Testis (tissue), 2 donors: ENCODE measurements at regions not wholly inside any gene's neighbourhood (a gene's known extent, or its start where the extent isn't known, plus 50 kb on each side); places are given as distances from the start of the nearest gene placed in this dataset.

Experiments used
- DNase-seq: peaks from one replicate; pipeline ENCODE4 v3.0.0-alpha.2; 2019
- H3K27ac ChIP-seq, 2 donors: fragments of 200-600 bp; sonication (generic); one replicate each; pipeline ENCODE4 v1.5.1; 2019
- H3K27me3 ChIP-seq: fragments of 200-600 bp; sonication (generic); one replicate; pipeline ENCODE4 v1.5.1; 2019
- H3K36me3 ChIP-seq: fragments of 200-600 bp; sonication (generic); one replicate; pipeline ENCODE4 v1.5.1; 2017; ENCODE audit warnings: low read depth; ENCODE audit errors: missing control alignments
- H3K4me1 ChIP-seq: fragments of 200-600 bp; sonication (generic); one replicate; pipeline ENCODE4 v1.5.1; 2019
- H3K4me3 ChIP-seq, 2 donors: fragments of 200-600 bp; sonication (generic); one replicate each; pipeline ENCODE4 v1.5.1; 2017 to 2019
- H3K9me3 ChIP-seq: fragments of 200-600 bp; sonication (generic); one replicate; pipeline ENCODE4 v1.5.1; 2017
- CTCF ChIP-seq, 3 experiments: fragments of 450-650 bp in 2 of 3; fragments of 200-600 bp in 1 of 3; sonication (generic) in 1 of 3; IDR thresholded peaks; one replicate each; pipeline ENCODE4 v1.5.1; 2016 to 2019; ENCODE audit warnings: antibody characterized with exemption in 3 of 3, mild to moderate bottlenecking in 2 of 3, moderate library complexity in 1 of 3
- POLR2A ChIP-seq: fragments of 450-650 bp; IDR thresholded peaks from one replicate; pipeline ENCODE4 v1.6.1; 2017; ENCODE audit warnings: antibody characterized with exemption, mild to moderate bottlenecking, moderate library complexity
- WGBS, 2 donors: methylation state at CpG; one replicate each; pipeline ENCODE4 v1.1.5; 2018; 5-methylcytosine and 5-hydroxymethylcytosine counted together
- intact Hi-C: fragments of 100-400 bp; cut with DNase I; formaldehyde crosslinking; loops from one replicate; pipeline ENCODE4 v1.15.1; 2023; ENCODE audit warnings: low total_unique reads

DNA sequence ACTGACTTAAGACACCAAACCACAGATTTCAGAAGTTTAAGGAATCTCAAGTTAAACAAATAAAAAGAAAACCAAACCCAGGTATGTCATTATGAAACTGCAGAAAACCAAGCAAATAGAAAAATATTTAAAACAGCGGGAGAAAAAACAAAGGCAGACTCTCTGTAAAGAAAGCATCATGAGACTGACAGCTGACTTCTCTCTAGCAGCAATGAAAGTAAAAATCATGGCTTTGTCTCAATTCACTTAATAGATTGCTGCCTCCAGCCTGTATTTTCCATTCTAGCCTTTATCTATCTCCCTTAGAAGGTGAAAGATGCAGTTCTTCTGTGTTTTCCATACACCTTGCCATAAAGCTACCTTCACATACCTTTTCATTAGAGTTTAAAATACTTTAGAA lies 131.1 kb upstream of the IPO5 start:
- Histone ChIP-seq H3K9me3 (no peaks in the 10 kb centered on the region), H3K36me3 (no peaks in the 10 kb centered on the region), H3K4me3 (no peak overlapping the region), H3K27ac (no peak overlapping the region), H3K27me3 (no peaks in the 10 kb centered on the region), H3K4me1 (no peaks in the 10 kb centered on the region)
- DNase-seq: no peak
- 95 to 100% methylated on average over 1 of the region's 1 CpG for WGBS, 2 donors
- TF ChIP-seq POLR2A (no peak), CTCF (IDR thresholded peaks at IDR 0.05) (no peak)
- intact Hi-C loops: no loop called here

DNA sequence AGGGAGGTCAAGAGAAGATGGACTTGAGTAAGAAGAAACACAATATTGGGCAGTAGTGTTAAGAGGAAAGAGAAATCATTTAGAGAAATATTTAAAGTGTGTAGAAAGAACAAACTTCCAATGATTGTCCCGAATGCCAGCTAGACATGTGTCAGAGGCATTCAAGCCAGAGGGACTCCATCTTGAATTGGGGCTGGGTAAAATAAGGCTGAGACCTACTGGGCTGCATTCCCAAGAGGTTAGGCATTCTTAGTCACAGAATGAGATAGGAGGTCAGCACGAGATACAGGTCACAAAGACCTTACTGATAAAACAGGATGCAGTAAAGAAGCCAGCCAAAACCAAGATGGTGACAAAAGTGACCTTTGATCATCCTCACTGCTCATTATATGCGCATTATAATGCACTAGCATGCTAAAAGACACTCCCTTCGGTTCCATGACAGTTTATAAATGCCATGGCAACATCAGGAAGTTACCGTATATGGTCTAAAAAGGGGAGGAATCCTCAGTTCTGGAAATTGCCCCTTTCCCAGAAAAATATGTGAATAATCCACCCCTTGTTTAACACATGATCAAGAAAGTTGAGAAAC lies 127.0 kb upstream of the IPO5 start:
- WGBS, 2 donors: 87 to 90% methylated on average over 5 of the region's 5 CpGs
- intact Hi-C loops: no loop called here
- no peak overlapping the region for H3K27ac ChIP-seq
- TF ChIP-seq CTCF (IDR thresholded peaks at IDR 0.05): no peak
- TF ChIP-seq POLR2A: no peak
- no peaks in the 10 kb centered on the region for H3K9me3 ChIP-seq
- no peak for DNase-seq
- H3K36me3 ChIP-seq: no peaks in the 10 kb centered on the region
- no peak overlapping the region for H3K4me3 ChIP-seq
- H3K4me1 ChIP-seq: no peaks in the 10 kb centered on the region
- no peaks in the 10 kb centered on the region for H3K27me3 ChIP-seq

GRCh38 chr13:97834250-97834649 lies 119.2 kb upstream of the IPO5 start:
- no peaks in the 10 kb centered on the region for H3K4me1 ChIP-seq
- H3K4me3 ChIP-seq: no peak overlapping the region
- no peak for DNase-seq
- no peaks in the 10 kb centered on the region for H3K9me3 ChIP-seq
- WGBS, 2 donors: 74% methylated on average over 5 of the region's 5 CpGs
- H3K27me3 ChIP-seq: no peaks in the 10 kb centered on the region
- TF ChIP-seq POLR2A (no peak), CTCF (IDR thresholded peaks at IDR 0.05) (no peak)
- intact Hi-C loops: no loop called here
- H3K36me3 ChIP-seq: no peaks in the 10 kb centered on the region
- no peak overlapping the region for H3K27ac ChIP-seq

- no peaks in the 10 kb centered on the region for H3K4me1 ChIP-seq
- WGBS, 2 donors: 88 to 98% methylated on average over 1 of the region's 1 CpG
- intact Hi-C loops: no loop called here
- H3K4me3 ChIP-seq: no peak overlapping the region
- no peaks in the 10 kb centered on the region for H3K9me3 ChIP-seq
- no peak overlapping the region for H3K27ac ChIP-seq
- DNase-seq: no peak
- no peaks in the 10 kb centered on the region for H3K36me3 ChIP-seq
- no peak for TF ChIP-seq CTCF (IDR thresholded peaks at IDR 0.05)
- no peaks in the 10 kb centered on the region for H3K27me3 ChIP-seq
These were observed 110.3 kb upstream of the IPO5 start for GRCh38 chr13:97843189-97843588.

- no peak overlapping the region for H3K27ac ChIP-seq
- WGBS, 2 donors: 86 to 90% methylated on average over 5 of the region's 5 CpGs
- TF ChIP-seq CTCF (IDR thresholded peaks at IDR 0.05) (no peak), POLR2A (no peak)
- no peak for DNase-seq
- no peak overlapping the region for H3K4me3 ChIP-seq
- no peaks in the 10 kb centered on the region for H3K27me3 ChIP-seq
- H3K4me1 ChIP-seq: no peaks in the 10 kb centered on the region
- H3K36me3 ChIP-seq: no peaks in the 10 kb centered on the region
- no peaks in the 10 kb centered on the region for H3K9me3 ChIP-seq
- intact Hi-C loops: no loop called here
These were observed 109.3 kb upstream of the IPO5 start for GRCh38 chr13:97844151-97844550.
